ENCODE measurements at regions not wholly inside any gene's neighbourhood (a gene's known extent, or its start where the extent isn't known, plus 50 kb on each side); places are given as distances from the start of the nearest gene placed in this dataset.

DNA sequence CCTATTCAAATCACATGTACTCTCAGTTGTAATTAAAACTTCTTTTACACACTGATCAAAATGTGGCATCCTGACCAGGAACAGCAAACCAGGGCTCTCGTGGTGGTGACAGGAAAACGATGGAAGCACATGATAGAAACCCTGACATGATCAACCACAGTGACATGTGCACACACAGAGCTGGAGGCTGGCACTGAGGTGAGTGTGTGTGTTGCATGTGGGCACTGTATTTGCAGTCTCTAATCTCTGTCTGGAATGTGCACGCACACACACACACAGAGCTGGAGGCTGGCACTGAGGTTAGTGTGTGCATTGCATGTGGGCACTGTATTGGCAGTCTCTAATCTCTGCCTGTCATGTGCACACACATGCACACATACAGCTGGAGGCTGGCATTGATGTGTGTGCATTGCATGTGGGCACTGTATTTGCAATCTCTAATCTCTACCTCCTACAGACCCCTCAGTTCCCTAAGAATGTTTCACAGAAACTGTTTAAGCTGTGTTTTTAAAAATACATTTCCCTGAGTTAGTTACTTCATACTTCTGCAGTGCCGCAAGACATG, 406.9 kb downstream of the SFMBT2 start:
- H3K18ac ChIP-seq (ENCODE audit: insufficient read length, low read depth, low read length) = no peak overlapping the region
- Mint-ChIP-seq H3K9me3 (no peaks in the 10 kb centered on the region), H3K36me3 (ENCODE audit: insufficient read depth in 1 of 3, low read depth in 3 of 3) (no peaks in the 10 kb centered on the region; a peak in 1 of 7 replicates), H3K27me3 (ENCODE audit: low read depth) (0 out of 2 replicates have a peak, but pooled peaks cover 2% of the 10 kb centered on the region), H3K4me3 (no peak overlapping the region), H3K27ac (no peak overlapping the region), H3K4me1 (no peaks in the 10 kb centered on the region; a peak in 1 of 4 replicates)
- WGBS (ENCODE audit: extremely low coverage, insufficient read length, low lambda C conversion rate) = no CpG with 5 or more reads among the region's 4 CpGs
- no peaks in the 10 kb centered on the region for H4K20me1 ChIP-seq (ENCODE audit: control insufficient read depth, insufficient read depth, insufficient read length)
- H3K79me2 ChIP-seq (ENCODE audit: insufficient read depth, low read length) = no peaks in the 10 kb centered on the region
- peak overlapping the region; percentile 71 for H4K8ac ChIP-seq (replicated peaks; ENCODE audit: insufficient read length, low read depth, low read length)
- no peak overlapping the region for H2BK12ac ChIP-seq (ENCODE audit: insufficient read length, low read depth, low read length)
- H2AK5ac ChIP-seq (ENCODE audit: insufficient read length, low read length) = no peak overlapping the region
- H3K4me2 ChIP-seq (ENCODE audit: insufficient read depth, insufficient read length, low read length) = no peak overlapping the region
- H2AFZ ChIP-seq (ENCODE audit: low read length) = no peak overlapping the region
- H3K9me3 ChIP-seq (ENCODE audit: control insufficient read depth, low read depth, low read length) = no peaks in the 10 kb centered on the region
- H2BK15ac ChIP-seq (ENCODE audit: low read depth, low read length) = no peak overlapping the region
- H3K4ac ChIP-seq (ENCODE audit: low read depth, low read length) = no peak overlapping the region
- H2BK20ac ChIP-seq (ENCODE audit: low read depth, low read length, poor library complexity, severe bottlenecking) = no peak overlapping the region
- H3K23me2 ChIP-seq (ENCODE audit: insufficient read length, low read depth, low read length, poor library complexity, severe bottlenecking) = no peaks in the 10 kb centered on the region
- H3K14ac ChIP-seq (ENCODE audit: insufficient read depth, low read length) = peak overlapping the region; percentile 66; the same call in 1 of the 2 replicates
- no peak overlapping the region for H3K9ac ChIP-seq (ENCODE audit: extremely low read depth, insufficient read length, low read length)
- DNase-seq = no peak
- no peaks in the 10 kb centered on the region for H3K79me1 ChIP-seq (ENCODE audit: insufficient read depth, low read depth, low read length, poor library complexity, severe bottlenecking)
- no peak overlapping the region for H3K27ac ChIP-seq (ENCODE audit: insufficient read length, low read depth, low read length)
- no peak overlapping the region for H4K5ac ChIP-seq (ENCODE audit: insufficient read length, low read depth, low read length)
- no peak overlapping the region for H3K23ac ChIP-seq (ENCODE audit: insufficient read length, low read depth, low read length)
- no peaks in the 10 kb centered on the region; the same call in 1 of the 2 replicates for H3K27me3 ChIP-seq (ENCODE audit: insufficient read depth, low read length)
- H4K91ac ChIP-seq (ENCODE audit: insufficient read length, low read depth, low read length) = no peak overlapping the region
- TF ChIP-seq, protein P1, sequence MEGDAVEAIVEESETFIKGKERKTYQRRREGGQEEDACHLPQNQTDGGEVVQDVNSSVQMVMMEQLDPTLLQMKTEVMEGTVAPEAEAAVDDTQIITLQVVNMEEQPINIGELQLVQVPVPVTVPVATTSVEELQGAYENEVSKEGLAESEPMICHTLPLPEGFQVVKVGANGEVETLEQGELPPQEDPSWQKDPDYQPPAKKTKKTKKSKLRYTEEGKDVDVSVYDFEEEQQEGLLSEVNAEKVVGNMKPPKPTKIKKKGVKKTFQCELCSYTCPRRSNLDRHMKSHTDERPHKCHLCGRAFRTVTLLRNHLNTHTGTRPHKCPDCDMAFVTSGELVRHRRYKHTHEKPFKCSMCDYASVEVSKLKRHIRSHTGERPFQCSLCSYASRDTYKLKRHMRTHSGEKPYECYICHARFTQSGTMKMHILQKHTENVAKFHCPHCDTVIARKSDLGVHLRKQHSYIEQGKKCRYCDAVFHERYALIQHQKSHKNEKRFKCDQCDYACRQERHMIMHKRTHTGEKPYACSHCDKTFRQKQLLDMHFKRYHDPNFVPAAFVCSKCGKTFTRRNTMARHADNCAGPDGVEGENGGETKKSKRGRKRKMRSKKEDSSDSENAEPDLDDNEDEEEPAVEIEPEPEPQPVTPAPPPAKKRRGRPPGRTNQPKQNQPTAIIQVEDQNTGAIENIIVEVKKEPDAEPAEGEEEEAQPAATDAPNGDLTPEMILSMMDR (conservative IDR thresholded peaks at IDR 0.05) = no peak
- H3K56ac ChIP-seq (ENCODE audit: insufficient read length, low read depth, low read length) = no peak overlapping the region
- no peak overlapping the region for H2BK120ac ChIP-seq (ENCODE audit: low read depth, low read length, poor library complexity, severe bottlenecking)
- no peak overlapping the region for H2BK5ac ChIP-seq (ENCODE audit: insufficient read length, low read length)
- H3K4me1 ChIP-seq (ENCODE audit: insufficient read depth, low read length) = no peaks in the 10 kb centered on the region
- H3T11ph ChIP-seq (ENCODE audit: low read length) = no peak overlapping the region

All from H9 (cell line).